ENCODE measurements at regions not wholly inside any gene's neighbourhood (a gene's known extent, or its start where the extent isn't known, plus 50 kb on each side); places are given as distances from the start of the nearest gene placed in this dataset.

DNA sequence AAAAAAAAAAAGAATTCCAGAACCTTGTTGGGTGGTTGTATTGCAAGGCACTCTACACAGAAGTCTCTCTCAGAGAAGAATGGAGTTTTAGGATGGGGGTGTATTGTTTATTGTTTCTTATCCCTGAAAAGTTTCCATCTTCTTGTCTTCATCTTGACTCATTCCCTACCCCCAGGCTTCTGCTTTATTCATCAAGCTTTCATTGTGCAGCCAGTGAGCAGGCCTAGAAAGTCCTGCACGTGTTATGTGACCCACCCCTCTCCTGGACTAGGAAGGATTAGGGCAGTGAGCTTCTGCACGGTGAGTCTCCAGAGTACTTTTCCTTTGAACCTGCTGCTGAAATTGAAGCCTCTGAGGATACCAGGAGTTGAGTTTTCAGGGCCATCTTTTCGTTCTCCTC lies 150.9 kb upstream of the IL12A start:
- DNase-seq (ENCODE audit: missing footprints) (no peak), ATAC-seq (no peak)
- intact Hi-C loops (cut with DNase I), result loop anchor here (2.0 kb wide), 1 partner anchor 15 kb away; no protein-coding TSS in a partner anchor

DNA sequence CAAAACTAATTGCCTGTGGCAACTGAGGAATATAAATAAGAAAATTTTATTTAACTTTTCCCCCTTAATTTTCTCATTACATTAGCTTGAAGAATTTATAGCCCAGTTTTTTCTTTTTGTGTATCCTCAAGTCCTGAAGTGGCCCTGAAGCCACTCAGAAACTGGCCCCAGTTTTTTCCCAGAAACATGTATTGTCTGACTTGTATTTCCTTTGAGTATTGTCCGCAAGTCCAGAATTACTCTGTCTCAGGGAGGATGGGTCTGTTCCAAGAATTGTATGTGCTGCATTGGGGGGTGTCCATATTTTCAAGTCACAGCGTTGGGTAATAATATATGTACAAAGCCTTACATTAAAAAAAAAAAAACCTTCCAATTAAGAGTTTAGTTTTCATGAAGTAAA lies 149.7 kb upstream of the IL12A start:
- ATAC-seq, result no peak
- DNase-seq (ENCODE audit: missing footprints), result no peak
- intact Hi-C loops (cut with DNase I), result no loop called here

DNA sequence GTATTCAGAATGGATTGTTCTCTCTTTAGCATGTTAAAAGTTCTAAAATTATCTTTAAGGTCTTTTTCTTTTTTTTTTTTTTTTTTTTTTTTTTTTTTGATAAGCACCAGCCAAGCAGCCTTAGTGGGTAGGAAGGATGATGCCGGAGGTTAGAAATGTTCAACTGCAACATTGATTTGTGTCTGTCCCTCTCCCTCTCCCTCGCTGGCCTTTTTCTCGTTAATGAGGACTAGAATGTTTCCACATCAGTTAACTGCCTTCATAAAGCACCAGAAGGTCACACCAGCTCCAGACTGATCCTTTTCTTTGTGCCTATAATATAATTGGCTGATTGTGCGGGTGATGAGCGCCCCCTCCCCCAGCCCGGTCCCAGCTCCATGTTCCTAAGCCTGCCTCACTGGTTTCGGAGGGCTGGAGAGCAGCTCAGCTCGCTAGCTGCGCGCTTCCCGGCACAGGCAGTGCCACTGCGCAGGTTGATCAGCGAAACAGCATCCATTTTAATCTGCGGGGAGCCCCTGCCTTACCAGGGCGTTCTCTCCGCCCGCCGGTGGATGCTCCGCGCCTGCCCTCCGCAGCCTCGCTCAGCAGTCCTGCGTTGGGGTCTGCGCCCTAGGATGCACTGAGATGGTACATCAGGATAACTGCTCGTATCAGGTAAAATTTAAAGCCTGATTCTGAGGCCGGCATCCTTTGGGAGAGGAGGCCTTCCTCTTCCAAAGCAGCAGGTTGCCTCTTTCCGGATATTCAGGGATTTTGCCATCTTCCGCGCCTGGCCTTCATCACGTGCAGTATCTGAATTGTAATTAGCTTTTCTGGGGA lies 148.9 kb upstream of the IL12A start, which contains the start of gene SCHIP1:
Gene SCHIP1, plus strand, starts transcription at position 301 of the 819 bp plus-strand sequence.
- intact Hi-C loops (cut with DNase I), result no loop called here

DNA sequence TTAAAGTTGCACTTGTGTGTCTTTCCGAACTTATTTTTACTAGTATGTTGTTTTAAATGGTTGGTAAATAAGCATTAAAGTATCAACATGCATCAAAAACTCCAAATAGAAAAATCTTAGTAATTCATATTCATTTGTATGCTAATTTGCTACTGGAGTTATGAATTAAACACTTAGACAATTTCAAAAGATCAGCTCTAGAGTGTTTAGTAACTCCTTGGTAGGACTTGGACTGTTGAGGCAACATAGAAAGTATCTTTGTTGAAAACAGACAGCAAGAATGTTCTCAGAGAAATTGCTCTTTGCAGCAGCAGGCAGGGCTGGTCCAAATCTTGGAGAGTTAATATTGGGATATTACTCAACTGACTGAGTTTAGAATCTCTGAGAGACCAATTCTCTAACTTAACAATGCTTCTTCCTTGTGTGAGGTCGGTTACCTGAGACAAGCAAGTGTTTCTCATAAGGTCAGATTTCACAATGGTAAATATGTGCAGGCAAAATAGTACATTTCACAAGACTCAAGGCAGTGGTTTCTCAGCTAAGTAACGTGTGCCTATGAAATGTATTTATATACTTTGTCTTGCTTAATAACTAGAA lies 147.8 kb upstream of the IL12A start:
- intact Hi-C loops (cut with DNase I), result no loop called here
- no peak for DNase-seq (ENCODE audit: missing footprints)
- ATAC-seq, result peak; percentile 27

More for the DNA sequence above, 148.9 kb upstream of the IL12A start, which contains the start of gene SCHIP1:
- ATAC-seq, result peak; percentile 66
- no peak for DNase-seq (ENCODE audit: missing footprints)

DNA sequence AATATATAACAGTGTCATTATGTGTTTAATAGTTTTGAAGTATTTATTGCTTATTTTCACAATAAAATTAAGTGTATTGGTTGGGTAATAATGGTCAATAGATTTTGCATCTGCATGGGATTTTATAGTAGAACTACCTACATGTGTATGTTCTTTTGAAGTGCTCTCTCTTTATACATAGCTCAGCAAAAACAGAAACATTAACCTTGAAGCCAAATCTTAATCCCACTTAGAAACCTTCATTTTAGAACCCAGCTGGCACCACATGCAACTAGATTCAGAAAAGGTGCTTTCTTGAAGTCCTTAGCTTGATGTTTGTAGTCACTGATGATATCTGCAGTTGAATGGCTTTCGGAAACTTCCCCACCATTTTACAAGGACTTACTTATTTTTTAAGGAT lies 146.9 kb upstream of the IL12A start:
- intact Hi-C loops (cut with DNase I), result no loop called here
- ATAC-seq (no peak), DNase-seq (ENCODE audit: missing footprints) (no peak)

DNA sequence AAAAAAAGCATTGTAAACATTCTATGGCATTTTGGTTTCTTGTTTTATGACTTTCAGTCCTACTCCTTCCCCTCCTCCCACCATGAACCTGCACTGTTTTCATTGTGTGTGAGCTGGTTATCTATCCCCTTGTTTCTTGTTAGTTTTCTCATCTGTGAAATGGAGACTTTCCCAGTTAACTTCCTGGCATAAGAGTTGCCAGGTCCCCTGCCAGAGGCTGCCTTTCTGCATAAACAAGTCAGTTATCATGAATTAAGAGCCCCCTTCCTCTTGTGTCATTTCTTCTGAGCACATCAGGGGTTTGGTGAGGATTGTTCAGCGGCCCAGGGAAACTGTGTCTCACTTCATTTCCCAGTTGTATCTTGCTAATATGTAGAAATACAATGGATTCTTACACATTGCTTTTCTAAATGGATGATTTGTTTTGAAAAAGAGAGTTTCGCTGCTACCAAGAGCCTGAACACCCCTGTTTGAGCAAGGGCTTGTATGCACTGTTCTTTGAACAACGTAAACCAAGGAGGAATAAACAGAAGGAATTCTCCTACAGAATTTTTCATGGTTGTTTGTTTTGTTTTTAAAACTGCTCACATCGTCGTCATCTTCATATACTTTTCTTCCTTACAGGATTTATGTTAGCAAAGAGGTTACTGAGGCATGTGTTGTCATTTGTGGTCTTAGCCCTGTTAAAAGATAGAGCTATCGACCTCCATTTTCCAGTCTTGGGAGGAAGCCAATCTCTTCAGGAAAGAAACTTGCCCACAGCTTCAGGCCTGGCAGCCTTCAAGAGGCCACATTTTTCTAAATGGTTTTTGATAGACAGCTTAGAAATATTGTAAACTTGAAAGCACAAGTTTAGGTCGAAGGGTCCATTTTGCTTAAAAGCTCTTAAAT lies 144.6 kb upstream of the IL12A start:
- intact Hi-C loops (cut with DNase I), result no loop called here
- DNase-seq (ENCODE audit: missing footprints) (no peak), ATAC-seq (no peak)

DNA sequence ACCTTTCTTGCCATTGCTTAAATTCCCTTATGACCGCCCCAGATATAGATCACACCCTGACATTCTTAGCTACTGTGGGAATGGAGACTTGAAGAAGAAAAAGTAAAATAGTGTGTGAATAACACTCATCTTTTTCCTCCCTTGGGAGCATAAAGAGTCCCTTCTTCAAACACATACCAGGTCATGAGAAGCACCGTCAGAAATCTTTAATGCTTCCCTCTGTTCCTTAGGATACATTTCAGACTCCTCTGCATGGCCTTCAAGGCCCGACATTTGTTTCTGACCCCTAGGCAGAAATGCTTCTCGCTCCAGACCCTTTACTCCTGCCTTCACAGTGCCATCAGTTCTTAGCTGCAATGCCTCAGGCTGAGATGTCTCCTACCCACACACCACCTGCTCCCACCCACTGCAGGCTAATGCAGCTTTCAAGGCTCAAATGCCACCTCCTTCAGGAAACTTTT lies 143.8 kb upstream of the IL12A start:
- intact Hi-C loops (cut with DNase I), result no loop called here
- ATAC-seq (no peak), DNase-seq (ENCODE audit: missing footprints) (no peak)

DNA sequence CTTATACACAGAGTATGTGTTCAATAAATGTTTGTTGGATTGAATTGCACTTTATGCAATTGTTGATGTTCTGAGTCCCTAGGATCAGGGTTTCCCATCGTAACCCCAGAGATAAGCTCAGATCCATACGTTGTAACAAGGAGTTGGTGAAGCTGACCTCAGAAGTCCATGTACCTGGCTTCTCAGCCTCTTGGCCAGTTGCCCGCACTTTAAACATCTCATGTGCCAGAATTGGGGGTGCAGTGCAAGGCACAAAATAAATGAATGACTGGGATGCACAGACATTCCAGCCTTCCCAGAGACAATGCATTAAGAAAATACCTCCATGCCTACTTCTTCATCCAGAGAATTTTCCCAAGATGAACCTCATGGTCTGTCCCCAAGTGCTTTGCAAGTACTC lies 142.9 kb upstream of the IL12A start:
- no peak for ATAC-seq
- intact Hi-C loops (cut with DNase I), result no loop called here

DNA sequence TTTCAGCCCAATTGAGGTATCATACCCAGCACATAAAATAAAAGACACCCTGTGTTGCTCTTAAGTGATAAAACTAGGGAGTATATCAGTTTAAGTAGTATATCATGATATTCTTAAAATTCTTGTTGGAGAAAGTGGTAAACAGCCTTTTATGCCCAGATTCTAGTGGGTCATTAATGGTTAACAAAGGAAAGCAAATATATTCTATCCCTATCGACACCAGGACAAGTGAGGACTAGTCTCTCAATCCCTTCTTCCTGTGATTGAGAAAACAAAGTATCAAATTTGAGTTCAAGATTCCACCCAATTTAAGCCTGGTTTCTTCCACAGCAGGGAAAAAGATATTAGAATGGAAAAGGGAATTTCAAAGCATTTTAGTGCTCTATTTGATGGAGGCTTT lies 142.4 kb upstream of the IL12A start:
- DNase-seq (ENCODE audit: missing footprints) (no peak), ATAC-seq (no peak)
- intact Hi-C loops (cut with DNase I), result no loop called here

More for the DNA sequence above, 142.9 kb upstream of the IL12A start:
- DNase-seq (ENCODE audit: missing footprints), result no peak

DNA sequence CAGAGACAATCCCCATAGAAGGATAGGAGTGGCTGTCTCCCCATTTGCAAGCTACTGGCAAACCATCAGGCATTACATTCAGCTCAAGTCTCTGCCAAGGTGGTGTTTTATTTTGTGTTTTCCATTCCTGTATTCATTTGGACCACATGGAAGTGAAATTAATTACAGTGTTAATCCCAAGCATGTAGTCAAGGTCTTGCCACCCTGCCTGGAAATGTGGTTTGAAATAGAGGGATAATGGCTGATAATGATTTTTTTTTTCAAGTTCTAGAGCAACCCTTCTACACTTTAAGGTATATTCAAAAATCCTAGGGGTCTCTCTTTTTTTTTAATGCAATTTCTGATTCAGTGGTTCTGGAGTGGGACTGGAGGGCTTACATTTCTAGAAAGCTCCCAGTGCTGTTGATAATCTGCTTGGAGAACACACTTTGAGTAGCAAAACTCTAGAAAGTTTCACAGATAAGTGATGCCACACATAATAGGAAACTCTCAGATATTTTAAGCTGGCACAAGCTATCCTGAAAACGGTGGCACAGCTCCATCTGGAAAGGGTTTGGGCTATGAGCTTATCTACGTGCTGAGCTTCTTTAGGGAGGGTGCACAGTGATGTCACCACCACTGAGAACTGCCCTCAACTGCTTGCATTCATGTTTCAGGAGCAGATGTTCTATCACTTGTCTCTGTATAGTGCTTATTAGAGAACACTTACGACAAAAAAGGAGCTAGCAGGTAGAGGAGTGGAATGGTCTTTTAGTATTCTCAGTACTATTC lies 140.1 kb upstream of the IL12A start:
- ATAC-seq (peak; percentile 53), DNase-seq (ENCODE audit: missing footprints) (no peak)
- intact Hi-C loops (cut with DNase I), result no loop called here

DNA sequence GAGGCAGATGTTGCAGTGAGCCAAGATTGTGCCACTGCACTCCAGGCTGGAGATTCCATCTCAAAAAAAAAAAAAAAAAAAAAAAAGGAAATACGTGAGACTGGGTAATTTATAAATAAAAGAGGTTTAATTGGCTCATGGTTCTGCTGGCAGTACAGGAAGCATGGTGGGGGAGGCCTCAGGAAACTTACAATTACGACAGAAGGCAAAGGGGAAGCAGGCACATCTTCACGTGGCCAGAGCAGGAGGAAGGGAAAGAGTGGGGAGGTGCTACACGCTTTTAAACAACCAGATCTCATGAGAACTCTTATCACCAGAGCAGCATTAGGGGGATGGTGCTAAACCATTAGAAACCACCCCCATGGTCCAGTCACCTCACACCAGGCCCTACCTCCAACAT lies 138.2 kb upstream of the IL12A start:
- intact Hi-C loops (cut with DNase I), result loop anchor here (5.0 kb wide), 1 partner anchor 88 kb away; no protein-coding TSS in a partner anchor
- ATAC-seq, result no peak

DNA sequence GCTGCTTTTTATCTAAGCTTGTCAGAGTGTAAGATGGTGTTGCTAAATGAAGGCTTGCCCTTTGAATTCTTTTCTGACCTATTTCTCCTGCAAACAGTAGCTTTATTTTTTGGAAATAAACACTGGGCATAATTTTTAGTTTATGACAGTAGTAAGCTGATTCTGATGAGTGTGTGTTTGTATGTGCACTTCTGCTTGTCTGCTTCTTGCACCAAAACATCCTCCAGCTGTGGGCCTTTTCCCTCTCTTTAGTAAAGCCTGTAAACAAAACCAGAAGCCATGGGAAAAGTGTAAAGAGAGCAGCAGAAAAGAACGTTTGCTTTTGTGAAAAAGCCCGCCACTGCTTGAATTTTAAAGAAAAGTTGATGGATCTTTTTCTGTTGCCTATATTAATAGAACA lies 136.4 kb upstream of the IL12A start:
- ATAC-seq (no peak), DNase-seq (ENCODE audit: missing footprints) (no peak)
- intact Hi-C loops (cut with DNase I), result loop anchor here (2.0 to 5.0 kb wide), 2 partner anchors 15 to 90 kb away; no protein-coding TSS in a partner anchor

More for the DNA sequence above, 138.2 kb upstream of the IL12A start:
- no peak for DNase-seq (ENCODE audit: missing footprints)

DNA sequence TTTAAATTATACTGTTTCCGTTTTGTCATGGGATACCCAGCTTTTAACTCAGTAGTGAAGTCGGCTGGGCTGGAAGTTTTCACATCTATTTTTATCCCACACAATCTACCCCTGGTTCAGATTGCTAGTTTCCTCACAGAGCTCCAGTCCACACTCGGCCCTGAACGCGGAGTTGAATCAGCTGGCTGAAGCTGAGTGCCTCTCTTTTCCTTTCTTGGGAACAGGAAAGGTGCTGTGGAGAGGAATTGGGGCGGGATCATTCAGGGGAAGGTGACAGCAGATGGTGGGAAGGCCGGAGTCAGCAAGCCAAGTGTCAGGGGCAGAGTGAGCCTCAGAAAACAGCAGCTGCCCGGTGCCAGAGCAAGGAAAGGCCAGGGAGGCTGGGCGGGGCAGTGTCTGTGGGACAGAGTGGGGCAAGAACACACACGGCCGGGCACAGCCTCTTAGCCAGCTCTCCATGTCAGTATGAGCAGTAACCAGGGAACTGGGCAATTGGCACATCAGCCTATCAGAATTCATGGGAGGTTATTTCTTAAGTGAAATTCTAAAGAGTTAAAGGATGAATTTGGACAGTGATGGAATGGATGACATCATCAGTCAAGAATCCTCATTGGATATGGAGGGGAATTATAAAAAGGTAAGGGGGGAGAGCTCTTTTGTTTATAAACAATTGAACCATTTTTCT lies 135.7 kb upstream of the IL12A start:
- intact Hi-C loops (cut with DNase I), result loop anchor here (2.0 to 5.0 kb wide), 2 partner anchors 16 to 91 kb away; no protein-coding TSS in a partner anchor
- peak; percentile 86 for ATAC-seq

DNA sequence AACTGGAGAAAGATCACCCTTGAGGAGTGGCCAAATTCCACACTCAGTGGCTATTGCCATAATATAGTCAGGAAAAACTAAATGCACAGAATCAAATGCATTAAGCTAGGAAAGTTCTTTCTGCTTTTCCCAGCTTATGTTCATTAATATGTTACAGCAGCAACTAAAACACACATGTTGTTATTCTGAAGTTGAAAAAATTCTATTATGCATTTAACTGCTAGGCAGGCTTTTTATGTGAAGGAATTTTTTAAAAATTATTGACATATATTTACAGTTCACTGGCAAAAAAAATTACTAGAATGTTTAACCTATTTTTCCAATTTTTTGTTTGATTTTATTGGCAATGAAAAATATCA lies 135.2 kb upstream of the IL12A start:
- ATAC-seq (no peak), DNase-seq (ENCODE audit: missing footprints) (no peak)
- intact Hi-C loops (cut with DNase I), result loop anchor here (2.0 to 5.0 kb wide), 2 partner anchors 17 to 91 kb away; no protein-coding TSS in a partner anchor

More for the DNA sequence above, 135.7 kb upstream of the IL12A start:
- DNase-seq (ENCODE audit: missing footprints), result peak; percentile 84

DNA sequence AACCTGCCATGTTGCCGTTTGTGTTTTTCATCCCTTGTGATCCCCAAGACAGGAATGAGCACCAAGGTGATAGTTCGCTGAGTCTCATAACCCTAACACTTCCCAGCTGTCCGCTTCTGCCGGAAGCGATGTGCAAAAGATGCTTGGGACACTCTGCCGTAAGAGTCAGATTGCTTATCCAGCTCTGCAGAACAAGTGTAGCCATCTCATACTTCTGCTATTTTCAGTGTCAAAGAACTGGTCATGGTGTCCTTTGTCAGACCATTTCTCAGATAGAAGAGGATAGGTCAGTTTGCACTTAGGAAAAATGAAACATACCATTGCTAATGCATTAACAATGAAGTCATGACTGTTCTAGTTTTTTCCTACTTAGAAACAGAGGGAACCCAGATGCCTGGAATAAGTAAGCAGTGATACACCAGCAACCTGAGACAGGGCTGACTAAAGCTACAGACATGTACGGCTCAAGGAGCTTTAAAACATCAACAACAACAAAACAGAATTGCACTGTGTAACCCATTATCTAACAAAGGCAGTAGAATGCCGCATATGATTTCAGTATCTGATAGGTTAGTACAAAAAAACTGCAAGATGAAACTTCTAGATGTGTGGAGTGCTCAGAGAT lies 134.0 kb upstream of the IL12A start:
- DNase-seq (ENCODE audit: missing footprints), result no peak
- intact Hi-C loops (cut with DNase I), result loop anchor here (5.0 kb wide), 2 partner anchors 92 to 123 kb away; no protein-coding TSS in a partner anchor
- ATAC-seq, result peak; percentile 32

DNA sequence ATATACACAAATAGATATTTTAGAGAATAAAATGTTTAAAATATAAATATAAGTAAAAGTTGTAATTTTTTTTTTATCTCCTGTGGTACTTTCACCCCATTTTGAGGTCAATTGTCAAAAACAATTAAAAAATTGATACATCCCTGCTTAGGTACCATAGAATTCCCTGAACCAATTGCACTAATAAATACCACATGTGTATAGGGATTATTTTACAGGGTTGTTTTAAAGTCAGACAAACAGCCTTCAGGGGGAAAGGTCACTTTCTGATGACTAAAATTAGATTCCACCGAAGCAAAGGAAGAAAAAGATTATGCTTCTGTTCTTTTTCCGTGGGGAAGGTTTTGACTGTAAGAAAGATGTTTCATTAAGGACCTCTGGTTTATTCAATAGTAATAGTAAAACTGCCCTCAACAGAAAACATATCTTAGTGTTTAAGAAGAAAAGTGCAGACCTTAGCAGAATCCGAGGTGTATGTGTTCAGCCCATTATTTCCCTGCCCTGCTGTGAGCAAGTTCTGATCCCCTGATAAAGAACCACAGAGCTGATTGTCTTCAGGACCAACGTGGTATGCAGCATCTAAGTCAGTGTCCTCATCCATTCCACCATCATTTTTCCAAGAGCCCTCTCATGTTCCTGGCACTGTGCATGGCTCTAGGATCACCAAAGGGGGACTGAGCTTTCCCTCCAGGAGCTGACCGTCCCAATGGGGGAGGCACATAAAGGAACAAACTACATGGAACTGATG lies 132.9 kb upstream of the IL12A start:
- DNase-seq (ENCODE audit: missing footprints) (no peak), ATAC-seq (no peak)
- intact Hi-C loops (cut with DNase I), result loop anchor here (5.0 kb wide), 1 partner anchor 122 kb away; no protein-coding TSS in a partner anchor
